Astrocyte of the hippocampus (primary cell): ENCODE measurements at regions not wholly inside any gene's neighbourhood (a gene's known extent, or its start where the extent isn't known, plus 50 kb on each side); places are given as distances from the start of the nearest gene placed in this dataset.

Experiments
- DNase-seq: peaks from one replicate; pipeline ENCODE4 v3.0.0; 2011; ENCODE audit warnings: low read depth, low spot score

- no peak for DNase-seq
Observed at GRCh38 chr9:81119591-81119990, 569.8 kb downstream of the TLE1 start.

GRCh38 chr9:81118416-81118815 is 570.9 kb downstream of the TLE1 start:
- DNase-seq = no peak

- no peak for DNase-seq
Observed at GRCh38 chr9:81116340-81117137, 572.8 kb downstream of the TLE1 start.

DNA sequence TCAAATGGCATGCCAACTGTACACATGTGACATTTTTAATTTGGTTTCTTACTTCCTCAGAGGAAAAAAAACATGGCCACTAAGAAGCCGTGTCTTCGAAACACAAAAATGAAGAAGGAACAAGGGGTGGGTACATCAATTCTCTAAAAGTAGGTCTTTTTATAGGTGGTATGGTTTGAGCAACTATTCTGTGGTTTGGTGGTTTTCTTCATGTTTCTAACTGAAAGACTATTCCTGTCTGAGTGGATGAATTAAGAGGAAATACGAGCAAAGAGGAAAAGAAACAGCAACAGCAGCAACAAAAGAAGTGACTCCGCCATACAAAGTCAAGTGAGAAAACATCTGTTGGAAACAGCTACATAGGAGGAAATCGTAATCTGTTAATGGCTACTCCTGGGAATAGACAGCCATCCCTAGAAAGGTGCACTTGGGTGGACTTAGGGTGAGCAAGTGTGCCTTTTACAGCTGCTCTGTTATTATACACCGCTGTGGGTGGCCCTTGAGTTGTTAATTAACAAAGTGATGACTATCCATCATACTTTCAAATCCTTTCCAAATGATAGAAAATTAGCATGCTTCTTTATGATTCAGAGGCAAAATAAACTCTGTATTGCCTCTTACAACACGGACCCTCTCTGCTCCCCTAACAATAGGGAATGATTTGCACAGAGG is 575.8 kb downstream of the TLE1 start:
- DNase-seq = peak; percentile 59

- DNase-seq = peak; percentile 20
Observed at GRCh38 chr9:81112627-81113452, 576.5 kb downstream of the TLE1 start.

GRCh38 chr9:81108821-81109220 is 580.5 kb downstream of the TLE1 start:
- no peak for DNase-seq

- DNase-seq = peak; percentile 30
Observed at GRCh38 chr9:81108391-81108790, 581.0 kb downstream of the TLE1 start.

DNA sequence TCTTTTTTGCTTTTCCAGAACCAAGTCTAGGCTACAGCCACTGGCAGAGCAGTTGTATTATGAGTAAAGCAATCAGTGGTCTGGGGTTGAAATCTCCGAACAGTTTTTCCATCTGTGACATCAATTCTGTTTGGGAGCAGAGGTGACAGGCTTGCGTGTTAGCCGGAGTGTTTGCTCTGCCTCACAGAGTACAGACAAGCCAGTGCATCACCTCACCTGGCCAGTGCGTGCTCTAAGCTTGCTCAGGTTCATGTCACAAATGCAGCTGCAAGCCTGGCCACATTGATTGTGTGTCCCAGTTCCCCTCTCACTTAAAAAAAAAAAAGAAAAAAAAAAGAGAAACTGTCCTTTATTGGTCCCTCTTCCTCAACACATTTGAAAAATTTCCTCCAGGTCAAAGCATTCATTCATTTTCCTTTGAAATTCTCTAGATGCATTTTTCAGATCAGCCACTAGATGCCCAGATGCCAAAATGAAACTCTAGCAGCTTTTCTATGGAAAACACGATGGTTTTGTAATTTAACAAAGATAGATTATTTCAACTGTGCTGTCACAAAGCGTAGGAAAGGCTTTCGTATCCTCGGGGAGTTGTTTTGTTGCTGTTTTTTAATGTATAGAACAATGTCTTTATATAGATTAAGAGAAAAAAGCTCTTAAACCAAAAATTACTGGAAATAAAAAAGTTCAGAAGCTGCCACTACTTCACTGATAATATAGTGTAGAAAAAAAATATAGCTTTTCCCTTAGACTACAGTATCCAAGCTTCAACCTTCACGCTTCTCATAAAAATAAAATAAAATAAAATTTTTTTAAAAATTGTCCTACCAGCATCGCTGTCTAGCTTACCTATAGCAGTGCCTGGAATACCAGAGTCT is 585.5 kb downstream of the TLE1 start:
- DNase-seq = peak; percentile 17

- DNase-seq = no peak
Observed at GRCh38 chr9:81097131-81097847, 592.1 kb downstream of the TLE1 start.

- no peak for DNase-seq
Observed at GRCh38 chr9:81096625-81097024, 592.7 kb downstream of the TLE1 start.

GRCh38 chr9:81092057-81092456 is 597.3 kb downstream of the TLE1 start:
- no peak for DNase-seq

GRCh38 chr9:81088341-81088740 is 601.0 kb downstream of the TLE1 start:
- DNase-seq = no peak

DNA sequence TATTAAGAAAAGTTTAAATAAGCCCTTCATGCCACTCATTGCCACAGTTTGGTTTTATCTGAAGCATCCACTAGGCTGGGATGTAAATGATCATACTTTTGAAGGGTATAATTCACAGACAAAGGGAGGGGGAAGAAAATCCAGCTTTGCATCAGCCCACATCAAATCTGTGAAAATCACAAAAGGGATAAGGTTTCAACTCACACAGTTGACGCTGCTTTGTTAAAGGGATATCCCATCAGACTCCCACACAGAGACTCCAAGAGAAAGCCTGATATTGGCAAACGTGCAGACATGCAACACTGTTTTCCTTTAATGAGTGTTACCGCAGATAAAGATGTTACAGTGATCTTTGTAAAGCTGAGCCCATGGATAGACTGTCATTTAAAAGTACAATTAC is 602.9 kb downstream of the TLE1 start:
- no peak for DNase-seq

GRCh38 chr9:81083854-81084512 is 605.4 kb downstream of the TLE1 start:
- DNase-seq = peak; percentile 85

- DNase-seq = peak; percentile 69
Observed at GRCh38 chr9:81083067-81083466, 606.3 kb downstream of the TLE1 start.

DNA sequence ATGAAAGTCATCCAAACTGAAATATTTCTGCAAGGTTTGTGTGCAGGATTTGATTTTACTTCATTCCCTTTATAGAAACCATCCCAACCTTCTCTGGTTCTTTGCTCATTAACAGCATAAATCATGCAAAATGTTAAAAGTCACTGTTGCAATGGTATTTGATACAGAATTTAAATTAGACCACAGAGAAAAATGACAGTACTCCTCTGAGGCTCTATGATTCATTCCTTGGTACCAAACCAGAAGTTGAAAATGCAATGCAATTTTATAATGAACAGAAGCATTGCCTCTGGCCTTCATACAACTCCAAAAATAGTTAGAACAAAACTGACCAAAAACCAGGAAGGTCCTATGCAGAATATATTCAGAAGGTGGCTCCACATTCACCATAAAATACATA is 607.1 kb downstream of the TLE1 start:
- peak; percentile 67 for DNase-seq

GRCh38 chr9:81080900-81081299 is 608.4 kb downstream of the TLE1 start:
- peak; percentile 8 for DNase-seq

GRCh38 chr9:81080185-81080584 is 609.2 kb downstream of the TLE1 start:
- DNase-seq = no peak

- DNase-seq = no peak
Observed at GRCh38 chr9:81079055-81079454, 610.3 kb downstream of the TLE1 start.

GRCh38 chr9:81078555-81078954 is 610.8 kb downstream of the TLE1 start:
- DNase-seq = no peak
